HG03442 (cell line): ENCODE measurements at regions not wholly inside any gene's neighbourhood (a gene's known extent, or its start where the extent isn't known, plus 50 kb on each side); places are given as distances from the start of the nearest gene placed in this dataset.

Source experiments
- ATAC-seq: cut with Tn5 transposase; IDR thresholded peaks from one replicate; pipeline ENCODE4 v1.9.1; 2021; ENCODE audit warnings: mild to moderate bottlenecking, moderate library complexity; ENCODE audit not compliant: unreplicated experiment

DNA sequence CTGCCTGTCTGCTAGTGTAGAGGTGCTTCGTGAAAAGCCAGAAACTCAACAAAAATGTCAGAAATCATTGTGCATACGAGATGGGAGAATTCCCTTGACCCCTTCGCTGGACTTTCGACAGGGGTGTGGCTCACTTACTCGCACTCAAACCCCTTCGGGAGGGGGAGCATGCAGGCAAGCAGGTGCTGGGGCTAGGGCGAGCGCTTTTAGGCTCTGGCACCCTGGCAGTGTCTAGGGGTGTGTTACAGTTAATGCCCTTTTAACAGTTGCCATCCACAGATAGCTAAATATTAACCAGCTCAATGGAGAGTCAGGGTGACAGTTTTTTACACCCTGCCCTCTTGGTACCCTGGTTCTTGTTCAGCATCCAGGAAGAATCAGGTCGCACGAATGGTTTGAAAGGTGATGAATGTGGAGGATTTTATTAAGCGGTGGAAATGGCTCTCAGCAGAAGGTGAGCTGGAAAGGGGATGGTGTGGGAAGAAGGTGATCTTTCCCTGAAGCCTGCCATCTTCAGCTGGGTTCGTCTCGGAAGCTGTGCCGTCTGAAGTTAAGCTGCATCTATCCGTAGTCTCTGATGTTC, 59.6 kb upstream of the SHANK2 start:
- no peak for ATAC-seq

DNA sequence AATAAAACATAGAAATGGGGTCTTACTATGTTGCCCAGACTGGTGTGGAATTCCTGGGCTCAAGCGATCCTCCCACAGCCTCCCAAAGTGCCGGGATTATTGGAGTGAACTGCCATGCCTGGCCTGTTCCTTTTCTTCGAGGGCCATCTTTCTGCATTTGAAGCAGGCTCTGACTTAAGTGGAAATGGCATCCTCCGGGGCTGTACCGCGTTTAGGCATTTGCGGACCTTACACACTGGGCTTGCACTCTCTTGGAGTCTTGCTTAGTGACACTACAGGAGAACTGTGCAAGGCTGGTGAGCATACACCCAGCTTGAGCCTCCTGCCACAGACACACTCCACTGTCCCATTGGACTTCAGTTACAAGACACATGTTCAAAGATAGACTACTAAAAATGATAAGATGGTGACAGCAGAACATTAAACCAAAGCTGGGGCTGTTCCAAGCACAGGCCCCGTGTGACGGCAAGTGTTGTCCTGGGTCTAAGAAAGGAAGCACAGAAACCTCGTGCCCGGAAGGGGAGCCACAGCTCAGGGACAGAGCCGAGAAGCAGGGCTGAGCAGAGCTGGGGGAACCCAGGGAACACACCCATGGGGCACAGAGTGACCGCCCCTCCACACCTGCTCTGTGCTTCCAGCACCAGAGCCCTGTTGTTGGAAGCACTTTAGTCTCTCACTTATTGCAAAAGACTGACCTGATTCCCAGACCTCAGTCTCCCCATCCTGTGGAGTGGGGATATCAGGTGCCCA, 59.0 kb upstream of the SHANK2 start:
- no peak for ATAC-seq

DNA sequence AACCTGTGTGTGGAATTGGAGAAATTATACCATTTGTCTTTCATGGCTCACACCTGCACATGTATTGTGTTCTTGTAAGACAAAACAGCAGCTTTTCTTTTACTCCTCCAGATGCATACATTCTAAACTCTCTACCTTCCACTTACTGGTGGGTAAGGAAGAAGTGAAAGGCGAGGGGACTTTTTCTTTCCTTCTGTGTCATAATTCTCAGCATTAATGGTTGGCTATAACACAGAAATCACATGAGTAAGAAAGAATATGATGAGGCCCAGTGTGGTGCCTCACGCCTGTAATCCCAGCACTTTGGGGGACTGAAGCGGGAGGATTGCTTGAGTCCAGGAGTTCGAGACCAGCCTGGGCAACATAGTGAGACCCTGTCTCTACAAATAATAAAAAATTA, 57.8 kb upstream of the SHANK2 start:
- no peak for ATAC-seq

DNA sequence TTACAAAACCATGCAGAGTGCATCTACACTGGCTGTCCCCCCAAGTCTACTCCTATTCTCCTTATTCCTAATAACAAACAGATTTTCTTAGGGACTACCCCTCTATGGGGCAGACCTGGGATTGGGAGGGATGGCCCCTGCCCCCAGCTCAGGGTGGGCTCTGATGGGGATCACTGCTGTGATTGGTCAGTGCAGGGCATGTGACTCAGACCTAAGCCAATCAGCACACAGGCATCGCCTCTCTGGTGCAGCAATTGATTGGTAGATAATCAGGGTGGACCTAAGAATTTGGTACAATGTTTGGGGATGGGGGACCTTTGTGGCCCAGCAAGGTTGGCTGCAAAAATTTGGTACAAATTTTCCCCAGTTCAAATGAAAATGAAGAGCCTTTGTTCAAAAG, 57.2 kb upstream of the SHANK2 start:
- no peak for ATAC-seq

DNA sequence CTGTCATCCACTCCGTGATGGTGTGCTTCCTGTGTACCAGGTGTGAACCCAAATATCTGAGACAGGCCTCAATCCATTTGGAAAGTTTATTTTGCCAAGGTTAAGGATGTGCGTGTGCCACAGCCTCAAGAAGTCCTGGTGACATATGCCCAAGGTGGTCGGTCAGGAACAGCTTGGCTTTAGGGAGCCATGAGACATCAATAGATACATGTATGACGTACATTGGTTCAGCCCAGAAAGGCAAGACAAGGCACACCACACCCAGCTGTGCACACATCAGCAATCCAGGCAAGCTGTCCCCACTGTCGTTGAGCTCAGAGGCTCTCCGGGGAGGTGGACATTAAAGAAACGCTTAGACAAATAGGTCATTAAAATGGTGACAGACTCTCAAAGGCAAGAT, 56.8 kb upstream of the SHANK2 start:
- no peak for ATAC-seq

DNA sequence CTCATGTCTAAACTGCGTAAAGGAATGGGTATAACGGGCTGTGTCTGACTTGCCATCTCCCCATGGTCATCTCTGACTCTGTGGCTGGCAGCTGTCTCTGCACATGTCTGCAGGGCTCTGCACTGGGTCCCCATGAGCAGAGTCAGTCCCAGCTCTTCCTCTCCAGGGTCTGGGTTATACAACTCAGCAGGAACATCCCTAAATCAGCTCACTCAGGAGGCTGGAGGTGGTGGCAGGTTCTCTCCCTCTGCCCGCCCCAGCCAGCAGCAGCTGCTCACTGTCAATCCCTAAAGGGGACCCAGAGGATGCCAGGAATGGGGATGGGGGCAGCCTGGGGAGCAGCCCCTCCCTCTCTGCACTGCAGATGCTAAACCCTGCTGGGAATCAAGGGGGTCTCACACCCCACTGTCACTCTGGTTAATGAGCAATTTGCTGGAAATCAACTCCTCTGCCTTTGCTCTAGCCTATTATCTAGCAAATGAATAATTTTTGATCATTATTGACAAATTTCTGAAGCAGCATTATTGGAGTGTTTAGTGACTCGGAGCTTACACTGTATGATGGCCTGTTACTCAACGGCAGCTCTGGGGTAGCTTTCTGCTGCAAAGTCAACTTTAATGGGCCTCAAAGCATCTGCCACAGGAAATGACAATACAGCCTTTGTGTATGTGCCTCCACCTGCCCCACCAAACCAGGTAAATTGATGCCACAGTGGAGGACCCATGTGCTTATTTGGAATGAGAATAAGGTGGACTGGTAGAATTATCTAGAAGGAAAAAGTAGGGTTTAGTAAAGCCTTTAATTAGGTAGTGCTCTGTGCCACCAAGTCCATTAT, 55.7 kb upstream of the SHANK2 start:
- no peak for ATAC-seq

DNA sequence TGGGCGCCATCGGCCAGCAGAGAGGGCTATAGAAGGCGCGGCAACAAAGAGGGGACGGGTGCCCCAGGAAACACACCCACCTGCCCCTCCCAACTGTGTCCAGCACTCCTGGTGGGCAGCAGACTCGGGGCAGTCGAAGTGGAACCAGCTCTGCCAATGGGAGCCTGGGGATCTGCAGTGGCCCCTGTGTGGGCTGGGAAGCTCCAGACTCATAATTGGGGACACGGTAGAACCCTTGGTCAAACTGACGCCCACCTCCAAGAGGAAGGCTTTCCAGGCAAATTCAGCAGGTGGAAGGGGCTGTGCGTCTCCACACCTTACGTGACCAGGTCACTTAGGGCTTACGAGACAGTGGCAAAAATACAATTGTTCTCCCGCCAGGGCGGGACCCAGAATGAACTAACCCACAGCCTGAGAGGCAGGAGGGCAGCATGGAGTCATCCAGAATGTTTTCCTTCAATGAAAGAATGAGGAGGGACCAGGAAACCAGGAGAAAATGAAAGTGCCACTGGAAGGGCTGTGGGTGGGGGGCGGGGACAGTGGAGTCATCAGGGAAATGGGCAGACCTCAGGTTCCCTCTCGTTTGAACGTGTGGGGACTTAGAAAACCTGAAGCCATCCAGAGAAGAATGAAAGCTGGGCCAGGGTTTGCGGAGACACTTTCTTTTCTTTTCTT, 53.2 kb upstream of the SHANK2 start:
- no peak for ATAC-seq

DNA sequence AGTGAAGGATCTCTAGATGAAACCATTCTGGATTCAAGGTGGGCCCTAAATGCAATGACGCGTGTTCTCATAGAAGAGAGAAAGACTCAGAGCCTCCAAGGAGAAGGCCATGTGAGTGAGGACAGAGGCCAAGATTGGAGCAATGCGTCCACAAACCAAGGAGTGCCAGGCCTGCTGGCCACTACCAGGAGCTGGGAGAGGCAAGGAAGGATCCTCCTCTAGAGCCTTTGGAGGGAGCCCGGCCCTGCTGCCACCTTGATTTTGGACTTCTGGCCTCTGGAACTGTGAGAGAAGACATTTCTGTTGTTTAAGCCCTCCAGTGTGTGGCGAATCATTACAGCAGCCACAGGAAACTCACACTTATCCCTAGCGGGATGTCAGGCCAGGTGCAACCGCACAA, 52.7 kb upstream of the SHANK2 start:
- no peak for ATAC-seq

DNA sequence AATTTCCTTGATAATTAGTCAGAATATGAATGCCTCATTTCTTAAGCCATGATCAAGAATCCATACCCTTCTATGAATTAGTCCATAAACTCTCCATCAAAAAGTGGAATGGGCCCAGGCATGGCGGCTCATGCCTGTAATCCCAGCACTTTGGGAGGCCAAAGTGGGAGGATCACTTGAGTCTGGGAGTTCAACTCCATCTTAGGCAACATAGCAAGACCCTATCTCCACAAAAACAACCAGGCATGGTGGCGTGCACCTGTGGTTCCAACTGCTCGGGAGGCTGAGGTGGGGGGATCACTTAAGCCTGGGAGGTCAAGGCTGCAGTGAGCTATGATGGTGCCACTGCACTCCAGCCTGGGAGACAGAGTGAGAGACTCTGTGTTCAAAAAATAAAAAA, 52.1 kb upstream of the SHANK2 start:
- ATAC-seq, result no peak

DNA sequence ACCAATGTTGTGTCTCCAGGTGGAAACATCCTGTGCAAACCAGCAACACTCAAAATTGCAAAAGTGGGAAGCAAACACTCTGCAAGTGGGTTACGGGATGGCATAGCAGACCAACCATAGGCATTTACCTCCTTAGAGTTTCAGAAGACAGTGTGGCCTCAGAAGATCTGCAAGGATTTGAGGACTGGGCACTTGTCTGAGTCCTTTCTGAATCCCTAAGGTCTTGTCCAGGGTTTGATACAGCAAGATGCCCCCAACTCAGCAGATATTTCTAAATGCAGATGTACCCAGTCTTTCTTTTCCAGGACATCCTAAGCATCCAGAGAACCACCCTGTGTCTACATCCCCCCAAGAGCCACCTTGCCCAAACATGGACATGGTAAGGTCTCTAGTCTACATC, 51.7 kb upstream of the SHANK2 start:
- ATAC-seq, result no peak

DNA sequence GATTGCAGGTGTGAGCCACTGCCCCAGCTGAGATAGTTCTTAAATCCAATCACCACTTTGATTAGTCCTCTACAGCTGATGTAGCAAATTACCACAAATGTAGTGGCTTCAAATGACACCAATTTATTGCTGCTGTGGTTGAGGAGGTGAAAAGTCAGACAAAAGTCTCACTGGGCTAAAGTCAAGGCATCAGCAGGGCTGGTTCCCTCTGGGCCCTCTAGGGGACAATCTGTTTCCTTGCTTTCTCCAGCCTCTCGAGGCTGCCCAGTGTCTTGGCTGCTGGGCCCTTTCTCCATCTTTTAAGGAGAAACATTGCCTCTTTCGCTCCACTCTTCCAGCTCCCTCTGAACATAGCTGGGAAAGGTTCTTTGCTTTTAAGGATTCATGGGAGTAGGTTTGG, 50.5 kb upstream of the SHANK2 start:
- ATAC-seq, result no peak

DNA sequence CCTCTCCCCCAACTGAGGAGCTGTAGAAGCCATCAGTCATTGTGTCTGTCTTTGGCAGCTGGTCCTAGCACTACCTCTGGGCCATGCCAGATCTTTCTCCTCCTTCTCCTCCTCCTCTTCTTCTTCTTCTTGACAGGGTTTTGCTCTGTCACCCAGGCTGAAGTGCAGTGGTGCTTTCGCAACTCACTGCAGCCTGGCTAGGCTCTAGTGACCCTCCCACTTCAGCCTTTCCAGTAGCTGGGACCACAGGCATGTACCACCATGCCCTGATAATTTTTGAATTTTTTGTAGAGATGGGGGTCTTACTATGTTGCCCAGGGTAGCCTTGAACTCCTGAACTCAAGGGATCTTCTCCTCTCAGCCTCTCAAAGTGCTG, 50.1 kb upstream of the SHANK2 start:
- ATAC-seq, result no peak
